IMR-90 (cell line): ENCODE measurements at regions not wholly inside any gene's neighbourhood (a gene's known extent, or its start where the extent isn't known, plus 50 kb on each side); places are given as distances from the start of the nearest gene placed in this dataset.

ENCODE experiments used
- ATAC-seq: fragments of 200-7000 bp; cut with Tn5 transposase; 2 replicates; pipeline ENCODE4 v1.9.1; 2020; ENCODE audit warnings: low read depth, mild to moderate bottlenecking, moderate library complexity
- BruUV-seq: library from RNA; stranded (reverse); fragments of 400-500 nt; replicated peaks from 2 replicates; lab custom pipeline; 2021; lab: Mats Ljungman, UMichigan
- CTCF ChIA-PET: fragments of 300-600 bp; formaldehyde crosslinking; extraction: SDS; loops from one replicate; lab custom pipeline; 2021; ENCODE audit warnings: antibody characterized with exemption; lab: Yijun Ruan, JAX
- POLR2A ChIA-PET: fragments of 300-600 bp; sonication (Branson Sonifier 250); formaldehyde crosslinking; loops from one replicate; lab custom pipeline; 2022; ENCODE audit warnings: antibody characterized with exemption; ENCODE audit not compliant: unreplicated experiment; lab: Charles Lee
- DNase-seq: peaks from one replicate; pipeline ENCODE4 v3.0.0; 2013
- H2AFZ ChIP-seq: replicated peaks from 2 replicates; pipeline ENCODE3; 2013; ENCODE audit warnings: low read length, mild to moderate bottlenecking; ENCODE audit not compliant: poor library complexity
- H2AK5ac ChIP-seq: 2 replicates; pipeline ENCODE4 v1.6.1; 2013; ENCODE audit warnings: low read depth, low read length, inconsistent platforms
- H2AK9ac ChIP-seq: replicated peaks from 2 replicates; pipeline ENCODE3; 2013; ENCODE audit warnings: mild to moderate bottlenecking, low read depth, low read length, moderate library complexity; ENCODE audit not compliant: poor library complexity
- H2BK120ac ChIP-seq: 2 replicates; pipeline ENCODE4 v1.6.1; 2013; ENCODE audit warnings: low read depth, low read length, inconsistent platforms
- H2BK15ac ChIP-seq: 3 replicates; pipeline ENCODE4 v1.6.1; 2013; ENCODE audit warnings: low read depth, low read length, inconsistent platforms
- H2BK20ac ChIP-seq: 2 replicates; pipeline ENCODE4 v1.6.1; 2013; ENCODE audit warnings: low read depth, mild to moderate bottlenecking, inconsistent platforms, low read length, moderate library complexity
- H2BK5ac ChIP-seq: 2 replicates; pipeline ENCODE4 v1.6.1; 2013; ENCODE audit warnings: mild to moderate bottlenecking, low read depth, low read length, inconsistent platforms; ENCODE audit not compliant: poor library complexity, severe bottlenecking
- H3K14ac ChIP-seq: replicated peaks from 2 replicates; pipeline ENCODE4 v1.6.1; 2013; ENCODE audit warnings: low read depth, low read length, inconsistent platforms
- H3K18ac ChIP-seq: 2 replicates; pipeline ENCODE4 v1.6.1; 2013; ENCODE audit warnings: low read depth, low read length, control low read depth
- H3K23ac ChIP-seq: 2 replicates; pipeline ENCODE4 v1.6.1; 2013; ENCODE audit warnings: low read depth, low read length, inconsistent platforms
- H3K27ac ChIP-seq: 2 replicates; pipeline ENCODE4 v1.5.1; 2013; ENCODE audit warnings: mild to moderate bottlenecking, control low read depth, low read length; ENCODE audit not compliant: insufficient read depth
- H3K27me3 ChIP-seq: 2 replicates; pipeline ENCODE4 v1.6.1; 2013; ENCODE audit warnings: low read length; ENCODE audit not compliant: control insufficient read depth, insufficient read depth
- H3K36me3 ChIP-seq: 2 replicates; pipeline ENCODE4 v1.6.1; 2013; ENCODE audit warnings: low read length, mixed read lengths; ENCODE audit not compliant: control insufficient read depth, insufficient read depth
- H3K4ac ChIP-seq: 2 replicates; pipeline ENCODE4 v1.6.1; 2013; ENCODE audit warnings: low read depth, low read length, inconsistent platforms
- H3K4me1 ChIP-seq: 2 replicates; pipeline ENCODE4 v1.6.1; 2013; ENCODE audit warnings: low read length, mixed read lengths; ENCODE audit not compliant: control insufficient read depth, insufficient read depth
- H3K4me2 ChIP-seq: 2 replicates; pipeline ENCODE4 v1.6.1; 2013; ENCODE audit warnings: low read depth, mild to moderate bottlenecking, control low read depth, low read length, moderate library complexity
- H3K4me3 ChIP-seq: 2 replicates; pipeline ENCODE4 v1.5.1; 2013; ENCODE audit warnings: low read depth, mild to moderate bottlenecking, control low read depth, low read length, moderate library complexity; ENCODE audit not compliant: insufficient read depth
- H3K56ac ChIP-seq: 2 replicates; pipeline ENCODE4 v1.6.1; 2013; ENCODE audit warnings: low read length, inconsistent platforms; ENCODE audit not compliant: insufficient read depth; ENCODE audit errors: extremely low read depth
- H3K79me1 ChIP-seq, 2 experiments: 2 replicates each; pipeline ENCODE4 v1.6.1; 2013; ENCODE audit warnings: low read length in 2 of 2, inconsistent platforms in 1 of 2, low read depth in 1 of 2
- H3K9ac ChIP-seq: 2 replicates; pipeline ENCODE4 v1.6.1; 2013; ENCODE audit warnings: low read depth, low read length, control low read depth
- H3K9me1 ChIP-seq: 2 replicates; pipeline ENCODE4 v1.6.1; 2013; ENCODE audit warnings: low read length, inconsistent platforms; ENCODE audit not compliant: insufficient read depth
- H3K9me3 ChIP-seq: 2 replicates; pipeline ENCODE4 v1.6.1; 2013; ENCODE audit warnings: low read length; ENCODE audit not compliant: control insufficient read depth, insufficient read depth
- H4K20me1 ChIP-seq: 2 replicates; pipeline ENCODE4 v1.6.1; 2013; ENCODE audit warnings: low read length, inconsistent platforms; ENCODE audit not compliant: insufficient read depth
- H4K5ac ChIP-seq: 2 replicates; pipeline ENCODE4 v1.6.1; 2013; ENCODE audit warnings: mild to moderate bottlenecking, low read depth, low read length, control low read depth
- H4K8ac ChIP-seq, 2 experiments: 2 replicates each; pipeline ENCODE4 v1.6.1; 2013; ENCODE audit warnings: low read depth in 2 of 2, low read length in 2 of 2, control low read depth in 1 of 2, inconsistent platforms in 1 of 2
- H4K91ac ChIP-seq: 2 replicates; pipeline ENCODE4 v1.6.1; 2013; ENCODE audit warnings: low read depth, low read length, inconsistent platforms; ENCODE audit not compliant: insufficient read depth
- BHLHE40 ChIP-seq: fragments of 150-350 bp; IDR thresholded peaks from 2 replicates; pipeline ENCODE4 v1.6.1; 2016; ENCODE audit warnings: mild to moderate bottlenecking, low read depth, low read length
- CEBPB ChIP-seq: IDR thresholded peaks from 2 replicates; pipeline ENCODE4 v1.6.1; 2012; ENCODE audit warnings: low read depth, low read length, improper control_type of control experiment
- CHD1 ChIP-seq: IDR thresholded peaks from 2 replicates; pipeline ENCODE4 v1.6.1; 2012; ENCODE audit warnings: low read depth, low read length, improper control_type of control experiment
- FOS ChIP-seq: fragments of 150-350 bp; IDR thresholded peaks from 2 replicates; pipeline ENCODE4 v1.6.1; 2016; ENCODE audit warnings: low read depth, low read length
- MAFK ChIP-seq: IDR thresholded peaks from 2 replicates; pipeline ENCODE4 v1.6.1; 2012; ENCODE audit warnings: low read depth, low read length, improper control_type of control experiment
- MAZ ChIP-seq: IDR thresholded peaks from 2 replicates; pipeline ENCODE4 v1.6.1; 2012; ENCODE audit warnings: low read depth, mild to moderate bottlenecking, low read length, improper control_type of control experiment, moderate library complexity, borderline replicate concordance
- MXI1 ChIP-seq: IDR thresholded peaks from 2 replicates; pipeline ENCODE4 v1.6.1; 2012; ENCODE audit warnings: low read depth, mild to moderate bottlenecking, low read length, moderate library complexity, borderline replicate concordance
- NFE2L2 ChIP-seq: fragments of 150-350 bp; IDR thresholded peaks from 2 replicates; pipeline ENCODE4 v1.6.1; 2016; ENCODE audit warnings: low read depth, mild to moderate bottlenecking, low read length
- POLR2A ChIP-seq: IDR thresholded peaks from 2 replicates; pipeline ENCODE4 v1.6.1; 2012; ENCODE audit warnings: mild to moderate bottlenecking, low read depth, low read length
- RAD21 ChIP-seq: IDR thresholded peaks from 2 replicates; pipeline ENCODE4 v1.6.1; 2012; ENCODE audit warnings: low read length, improper control_type of control experiment
- RCOR1 ChIP-seq: IDR thresholded peaks from 2 replicates; pipeline ENCODE4 v1.6.1; 2012; ENCODE audit warnings: mild to moderate bottlenecking, low read length, improper control_type of control experiment; ENCODE audit not compliant: insufficient replicate concordance
- RFX5 ChIP-seq: IDR thresholded peaks from 2 replicates; pipeline ENCODE4 v1.8.0; 2012; ENCODE audit warnings: low read depth, mild to moderate bottlenecking, low read length, moderate library complexity
- SMC3 ChIP-seq: fragments of 150-350 bp; IDR thresholded peaks from 2 replicates; pipeline ENCODE4 v1.6.1; 2016; ENCODE audit warnings: low read depth, mild to moderate bottlenecking, antibody characterized with exemption, low read length, moderate library complexity
- USF2 ChIP-seq: fragments of 150-350 bp; IDR thresholded peaks from 2 replicates; pipeline ENCODE4 v1.6.1; 2017; ENCODE audit warnings: mild to moderate bottlenecking, antibody characterized with exemption, low read length, low read depth
- WGBS, 2 experiments: methylation state at CpG; one replicate each; pipeline versions ENCODE4 v1.1.5 to v1.1.7; 2013; ENCODE audit warnings: missing lambda C conversion rate in 2 of 2; ENCODE audit not compliant: insufficient read length in 1 of 2; ENCODE audit errors: extremely low coverage in 2 of 2; 5-methylcytosine and 5-hydroxymethylcytosine counted together
- dilution Hi-C: fragments of 300-500 bp; cut with HindIII; formaldehyde crosslinking; loops from one replicate; pipeline ENCODE4 v1.14.3; 2018; ENCODE audit warnings: low sequenced_read_pairs; ENCODE audit not compliant: unreplicated experiment
- in situ Hi-C: fragments of 300-500 bp; cut with MboI; formaldehyde crosslinking; loops from 3 replicates; pipeline ENCODE4 v1.14.3; 2019; ENCODE audit warnings: low sequenced_read_pairs, inconsistent platforms, mixed read lengths
- intact Hi-C: fragments of 100-400 bp; cut with micrococcal nuclease; formaldehyde crosslinking; loops from 2 replicates; pipeline ENCODE4 v1.10.0; 2022
- TF ChIP-seq, protein P1 (sequence below): conservative IDR thresholded peaks from 2 replicates; pipeline ENCODE4 v1.5.1; 2012; ENCODE audit warnings: mild to moderate bottlenecking, low read depth, low read length, improper control_type of control experiment
- TF ChIP-seq, protein P2 (sequence below): fragments of 150-350 bp; IDR thresholded peaks from 2 replicates; pipeline ENCODE4 v1.6.1; 2016; ENCODE audit warnings: low read depth, mild to moderate bottlenecking, low read length, moderate library complexity, borderline replicate concordance

DNA sequence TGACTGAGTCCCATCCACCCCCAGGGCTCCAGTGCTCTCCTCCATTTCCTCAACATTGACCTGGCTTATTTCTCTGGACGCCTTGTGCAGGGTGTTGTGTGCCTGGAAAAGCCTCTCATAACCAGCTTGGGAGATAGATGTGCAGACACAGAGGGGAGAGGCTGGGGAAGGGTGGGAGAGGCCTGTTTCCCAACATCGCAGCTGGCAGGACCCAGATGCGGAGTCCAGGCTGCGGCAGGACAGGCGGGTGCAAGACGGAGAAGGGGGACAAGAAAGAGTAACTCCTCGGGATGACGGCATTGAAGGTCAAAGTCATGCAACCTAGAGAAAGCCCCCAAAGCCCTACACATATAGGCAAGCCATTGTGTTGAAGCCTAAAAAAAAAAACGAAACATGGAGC is 54.1 kb upstream of the ANTXRL start:
- Histone ChIP-seq H4K8ac (no peak overlapping the region), H2AFZ (no peak overlapping the region), H3K14ac (no peak overlapping the region), H4K20me1 (no peaks in the 10 kb centered on the region), H3K9me1 (peaks cover 1% of the 10 kb centered on the region; the same call in 1 of the 2 replicates), H3K4me1 (peaks cover 5% of the 10 kb centered on the region), H2AK9ac (no peak overlapping the region), H3K9me3 (no peaks in the 10 kb centered on the region), H4K5ac (no peak overlapping the region), H3K9ac (no peak overlapping the region), H2AK5ac (no peak overlapping the region), H2BK20ac (no peak overlapping the region), H3K4me2 (no peak overlapping the region), H2BK5ac (no peak overlapping the region), H3K4ac (no peak overlapping the region), H2BK15ac (no peak overlapping the region), H2BK120ac (no peak overlapping the region), H3K4me3 (no peak overlapping the region), H3K23ac (no peak overlapping the region), H3K56ac (no peak overlapping the region), H3K27ac (no peak overlapping the region), H4K91ac (no peak overlapping the region), H3K27me3 (no peaks in the 10 kb centered on the region; the same call in 1 of the 2 replicates), H3K79me1 (no peaks in the 10 kb centered on the region), H3K18ac (no peak overlapping the region), H3K36me3 (no peaks in the 10 kb centered on the region)
- dilution Hi-C loops, result no loop called here
- in situ Hi-C loops, result no loop called here
- TF ChIP-seq MXI1, result no peak
- TF ChIP-seq CEBPB, result no peak
- no peak for TF ChIP-seq FOS
- no peak for TF ChIP-seq RCOR1
- no peak for TF ChIP-seq SMC3
- no peak for TF ChIP-seq POLR2A
- no peak for TF ChIP-seq MAZ
- TF ChIP-seq RFX5, result no peak
- no peak for TF ChIP-seq BHLHE40
- no peak for TF ChIP-seq NFE2L2
- TF ChIP-seq, protein P1, sequence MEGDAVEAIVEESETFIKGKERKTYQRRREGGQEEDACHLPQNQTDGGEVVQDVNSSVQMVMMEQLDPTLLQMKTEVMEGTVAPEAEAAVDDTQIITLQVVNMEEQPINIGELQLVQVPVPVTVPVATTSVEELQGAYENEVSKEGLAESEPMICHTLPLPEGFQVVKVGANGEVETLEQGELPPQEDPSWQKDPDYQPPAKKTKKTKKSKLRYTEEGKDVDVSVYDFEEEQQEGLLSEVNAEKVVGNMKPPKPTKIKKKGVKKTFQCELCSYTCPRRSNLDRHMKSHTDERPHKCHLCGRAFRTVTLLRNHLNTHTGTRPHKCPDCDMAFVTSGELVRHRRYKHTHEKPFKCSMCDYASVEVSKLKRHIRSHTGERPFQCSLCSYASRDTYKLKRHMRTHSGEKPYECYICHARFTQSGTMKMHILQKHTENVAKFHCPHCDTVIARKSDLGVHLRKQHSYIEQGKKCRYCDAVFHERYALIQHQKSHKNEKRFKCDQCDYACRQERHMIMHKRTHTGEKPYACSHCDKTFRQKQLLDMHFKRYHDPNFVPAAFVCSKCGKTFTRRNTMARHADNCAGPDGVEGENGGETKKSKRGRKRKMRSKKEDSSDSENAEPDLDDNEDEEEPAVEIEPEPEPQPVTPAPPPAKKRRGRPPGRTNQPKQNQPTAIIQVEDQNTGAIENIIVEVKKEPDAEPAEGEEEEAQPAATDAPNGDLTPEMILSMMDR, result no peak
- TF ChIP-seq CHD1, result no peak
- no peak for TF ChIP-seq MAFK
- no peak for TF ChIP-seq USF2
- TF ChIP-seq, protein P2, sequence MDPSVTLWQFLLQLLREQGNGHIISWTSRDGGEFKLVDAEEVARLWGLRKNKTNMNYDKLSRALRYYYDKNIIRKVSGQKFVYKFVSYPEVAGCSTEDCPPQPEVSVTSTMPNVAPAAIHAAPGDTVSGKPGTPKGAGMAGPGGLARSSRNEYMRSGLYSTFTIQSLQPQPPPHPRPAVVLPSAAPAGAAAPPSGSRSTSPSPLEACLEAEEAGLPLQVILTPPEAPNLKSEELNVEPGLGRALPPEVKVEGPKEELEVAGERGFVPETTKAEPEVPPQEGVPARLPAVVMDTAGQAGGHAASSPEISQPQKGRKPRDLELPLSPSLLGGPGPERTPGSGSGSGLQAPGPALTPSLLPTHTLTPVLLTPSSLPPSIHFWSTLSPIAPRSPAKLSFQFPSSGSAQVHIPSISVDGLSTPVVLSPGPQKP, result no peak
- no peak for TF ChIP-seq RAD21
- ChIA-PET POLR2A (no interaction called here), CTCF (interaction anchor here (0.6 kb wide), 1 partner anchor 93 kb away, joined by 3 read pairs; no protein-coding TSS in a partner anchor)
- no TSS peak for BruUV-seq
- intact Hi-C loops, result no loop called here
- DNase-seq (no peak), ATAC-seq (no peak)
- WGBS, 2 experiments, result 100% methylated on average over 2 of the region's 9 CpGs; no CpG with 5 or more reads in 1 of the 2 experiments
